Endothelial cell (in vitro differentiated cells): ENCODE measurements at regions not wholly inside any gene's neighbourhood (a gene's known extent, or its start where the extent isn't known, plus 50 kb on each side); places are given as distances from the start of the nearest gene placed in this dataset.

Experiments
- DNase-seq: peaks from one replicate; pipeline ENCODE4 v3.0.0; 2021; ENCODE audit warnings: low spot score
- H3K27ac Mint-ChIP-seq: one replicate; pipeline ENCODE4 v1.8.0; 2021; ENCODE audit warnings: mixed read lengths, inconsistent platforms; ENCODE audit not compliant: unreplicated experiment
- H3K27me3 Mint-ChIP-seq: one replicate; pipeline ENCODE4 v1.8.0; 2021; ENCODE audit warnings: mild to moderate bottlenecking, moderate library complexity, mixed read lengths, inconsistent platforms; ENCODE audit not compliant: unreplicated experiment
- H3K36me3 Mint-ChIP-seq: one replicate; pipeline ENCODE4 v1.8.0; 2021; ENCODE audit warnings: mild to moderate bottlenecking, low read depth, mixed read lengths, inconsistent platforms; ENCODE audit not compliant: unreplicated experiment
- H3K4me1 Mint-ChIP-seq: one replicate; pipeline ENCODE4 v1.8.0; 2021; ENCODE audit warnings: mild to moderate bottlenecking, mixed read lengths, inconsistent platforms; ENCODE audit not compliant: unreplicated experiment
- H3K4me3 Mint-ChIP-seq: one replicate; pipeline ENCODE4 v1.8.0; 2021; ENCODE audit warnings: mild to moderate bottlenecking, mixed read lengths, inconsistent platforms; ENCODE audit not compliant: unreplicated experiment
- H3K9me3 Mint-ChIP-seq: one replicate; pipeline ENCODE4 v1.8.0; 2021; ENCODE audit warnings: mixed read lengths, inconsistent platforms; ENCODE audit not compliant: unreplicated experiment
- CTCF ChIP-seq: fragments of 200-600 bp; sonication (generic); IDR thresholded peaks from one replicate; pipeline ENCODE4 v1.5.0; 2021; ENCODE audit warnings: antibody characterized with exemption; ENCODE audit not compliant: unreplicated experiment

- Mint-ChIP-seq H3K27me3 (no peaks in the 10 kb centered on the region), H3K4me1 (no peaks in the 10 kb centered on the region), H3K36me3 (peaks cover 6% of the 10 kb centered on the region), H3K9me3 (no peaks in the 10 kb centered on the region), H3K27ac (no peak overlapping the region), H3K4me3 (no peak overlapping the region)
- TF ChIP-seq CTCF: no peak
- no peak for DNase-seq
Measured at GRCh38 chr3:77898621-77899020, 858.7 kb downstream of the ROBO2 start.

GRCh38 chr3:77902675-77903074, 862.8 kb downstream of the ROBO2 start:
- Mint-ChIP-seq H3K27me3 (no peaks in the 10 kb centered on the region), H3K36me3 (peaks cover 3% of the 10 kb centered on the region), H3K4me3 (no peak overlapping the region), H3K9me3 (no peaks in the 10 kb centered on the region), H3K27ac (no peak overlapping the region), H3K4me1 (no peaks in the 10 kb centered on the region)
- no peak for TF ChIP-seq CTCF
- no peak for DNase-seq

- Mint-ChIP-seq H3K27ac (no peak overlapping the region), H3K4me3 (no peak overlapping the region), H3K27me3 (peaks cover 4% of the 10 kb centered on the region), H3K4me1 (no peaks in the 10 kb centered on the region), H3K36me3 (no peaks in the 10 kb centered on the region), H3K9me3 (no peaks in the 10 kb centered on the region)
- no peak for DNase-seq
- no peak for TF ChIP-seq CTCF
Measured at GRCh38 chr3:77906102-77906709, 866.3 kb downstream of the ROBO2 start.

- TF ChIP-seq CTCF: no peak
- Mint-ChIP-seq H3K27me3 (no peaks in the 10 kb centered on the region), H3K9me3 (no peaks in the 10 kb centered on the region), H3K36me3 (no peaks in the 10 kb centered on the region), H3K27ac (no peak overlapping the region), H3K4me3 (no peak overlapping the region), H3K4me1 (no peaks in the 10 kb centered on the region)
- no peak for DNase-seq
Measured at GRCh38 chr3:77913524-77914174, 873.8 kb downstream of the ROBO2 start.

GRCh38 chr3:77915336-77915735, 875.4 kb downstream of the ROBO2 start:
- Mint-ChIP-seq H3K9me3 (no peaks in the 10 kb centered on the region), H3K4me3 (no peak overlapping the region), H3K36me3 (no peaks in the 10 kb centered on the region), H3K4me1 (no peaks in the 10 kb centered on the region), H3K27ac (no peak overlapping the region), H3K27me3 (no peaks in the 10 kb centered on the region)
- no peak for TF ChIP-seq CTCF
- no peak for DNase-seq
